ENCODE measurements at regions not wholly inside any gene's neighbourhood (a gene's known extent, or its start where the extent isn't known, plus 50 kb on each side); places are given as distances from the start of the nearest gene placed in this dataset.

DNA sequence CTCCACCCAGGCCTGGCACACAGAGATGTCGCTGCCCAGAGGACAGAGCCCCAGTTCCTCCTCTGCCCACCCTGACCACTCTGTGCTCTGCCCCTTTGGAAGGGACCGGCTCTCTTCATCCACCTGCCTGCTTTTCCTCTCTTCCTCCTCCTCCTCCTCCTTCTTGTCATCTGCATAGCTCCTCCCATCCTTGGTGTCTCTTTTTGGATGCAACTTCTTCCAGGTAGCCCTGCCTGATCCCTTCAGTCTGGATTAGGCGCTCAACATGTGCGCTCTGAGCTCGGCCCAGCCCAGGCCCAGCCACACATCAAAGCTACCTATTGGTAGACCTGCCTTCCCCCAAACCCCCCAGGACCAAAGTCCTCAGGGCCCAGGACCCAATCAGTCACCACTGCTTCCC, 52.6 kb upstream of the RXRA start:
- TF ChIP-seq, protein P1, sequence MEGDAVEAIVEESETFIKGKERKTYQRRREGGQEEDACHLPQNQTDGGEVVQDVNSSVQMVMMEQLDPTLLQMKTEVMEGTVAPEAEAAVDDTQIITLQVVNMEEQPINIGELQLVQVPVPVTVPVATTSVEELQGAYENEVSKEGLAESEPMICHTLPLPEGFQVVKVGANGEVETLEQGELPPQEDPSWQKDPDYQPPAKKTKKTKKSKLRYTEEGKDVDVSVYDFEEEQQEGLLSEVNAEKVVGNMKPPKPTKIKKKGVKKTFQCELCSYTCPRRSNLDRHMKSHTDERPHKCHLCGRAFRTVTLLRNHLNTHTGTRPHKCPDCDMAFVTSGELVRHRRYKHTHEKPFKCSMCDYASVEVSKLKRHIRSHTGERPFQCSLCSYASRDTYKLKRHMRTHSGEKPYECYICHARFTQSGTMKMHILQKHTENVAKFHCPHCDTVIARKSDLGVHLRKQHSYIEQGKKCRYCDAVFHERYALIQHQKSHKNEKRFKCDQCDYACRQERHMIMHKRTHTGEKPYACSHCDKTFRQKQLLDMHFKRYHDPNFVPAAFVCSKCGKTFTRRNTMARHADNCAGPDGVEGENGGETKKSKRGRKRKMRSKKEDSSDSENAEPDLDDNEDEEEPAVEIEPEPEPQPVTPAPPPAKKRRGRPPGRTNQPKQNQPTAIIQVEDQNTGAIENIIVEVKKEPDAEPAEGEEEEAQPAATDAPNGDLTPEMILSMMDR (IDR thresholded peaks at IDR 0.05): no peak
- TF ChIP-seq POLR2A (IDR thresholded peaks at IDR 0.05): no peak

Measured in heart left ventricle (tissue), 13 donors.